GM12875 (cell line): ENCODE measurements at regions not wholly inside any gene's neighbourhood (a gene's known extent, or its start where the extent isn't known, plus 50 kb on each side); places are given as distances from the start of the nearest gene placed in this dataset.

Experiments
- H3K4me3 ChIP-seq: one replicate; pipeline ENCODE4 v1.5.1; 2011; ENCODE audit warnings: low read depth, low read length, control low read depth
- TF ChIP-seq, protein P1 (sequence below): IDR thresholded peaks from 2 replicates; pipeline ENCODE4 v1.5.1; 2011; ENCODE audit warnings: low read depth, mild to moderate bottlenecking, control low read depth, inconsistent platforms, low read length, moderate library complexity, borderline replicate concordance; ENCODE audit not compliant: insufficient read depth

GRCh38 chr2:20539776-20540586, 93.1 kb downstream of the RHOB start:
- TF ChIP-seq, protein P1, sequence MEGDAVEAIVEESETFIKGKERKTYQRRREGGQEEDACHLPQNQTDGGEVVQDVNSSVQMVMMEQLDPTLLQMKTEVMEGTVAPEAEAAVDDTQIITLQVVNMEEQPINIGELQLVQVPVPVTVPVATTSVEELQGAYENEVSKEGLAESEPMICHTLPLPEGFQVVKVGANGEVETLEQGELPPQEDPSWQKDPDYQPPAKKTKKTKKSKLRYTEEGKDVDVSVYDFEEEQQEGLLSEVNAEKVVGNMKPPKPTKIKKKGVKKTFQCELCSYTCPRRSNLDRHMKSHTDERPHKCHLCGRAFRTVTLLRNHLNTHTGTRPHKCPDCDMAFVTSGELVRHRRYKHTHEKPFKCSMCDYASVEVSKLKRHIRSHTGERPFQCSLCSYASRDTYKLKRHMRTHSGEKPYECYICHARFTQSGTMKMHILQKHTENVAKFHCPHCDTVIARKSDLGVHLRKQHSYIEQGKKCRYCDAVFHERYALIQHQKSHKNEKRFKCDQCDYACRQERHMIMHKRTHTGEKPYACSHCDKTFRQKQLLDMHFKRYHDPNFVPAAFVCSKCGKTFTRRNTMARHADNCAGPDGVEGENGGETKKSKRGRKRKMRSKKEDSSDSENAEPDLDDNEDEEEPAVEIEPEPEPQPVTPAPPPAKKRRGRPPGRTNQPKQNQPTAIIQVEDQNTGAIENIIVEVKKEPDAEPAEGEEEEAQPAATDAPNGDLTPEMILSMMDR = no peak
- H3K4me3 ChIP-seq = no peak overlapping the region

- H3K4me3 ChIP-seq = no peak overlapping the region
- TF ChIP-seq, protein P1 = no peak
Observed at GRCh38 chr2:20540587-20541293, 93.9 kb downstream of the RHOB start.

DNA sequence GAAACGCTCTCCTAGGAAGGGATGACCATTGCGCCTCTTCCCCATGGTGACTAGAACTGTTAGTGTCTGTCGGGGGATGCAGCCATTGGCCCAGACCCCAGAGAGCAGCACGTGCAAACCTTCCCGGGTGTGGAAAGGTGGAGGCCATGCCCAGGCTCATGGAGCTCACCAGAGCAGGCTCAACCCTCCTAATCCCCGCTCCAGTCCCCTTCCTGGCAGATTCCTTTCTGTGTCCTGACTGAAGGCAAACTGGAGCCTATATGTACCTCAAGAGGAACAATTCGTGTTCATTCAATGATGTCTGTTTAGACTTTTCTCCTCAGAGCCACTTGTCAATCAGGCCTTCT, 94.4 kb downstream of the RHOB start:
- TF ChIP-seq, protein P1 = no peak
- no peak overlapping the region for H3K4me3 ChIP-seq

- H3K4me3 ChIP-seq = no peak overlapping the region
- TF ChIP-seq, protein P1 = no peak
Observed at GRCh38 chr2:20541651-20542050, 94.8 kb downstream of the RHOB start.

GRCh38 chr2:20542269-20542668, 95.4 kb downstream of the RHOB start:
- TF ChIP-seq, protein P1 = no peak
- H3K4me3 ChIP-seq = no peak overlapping the region

DNA sequence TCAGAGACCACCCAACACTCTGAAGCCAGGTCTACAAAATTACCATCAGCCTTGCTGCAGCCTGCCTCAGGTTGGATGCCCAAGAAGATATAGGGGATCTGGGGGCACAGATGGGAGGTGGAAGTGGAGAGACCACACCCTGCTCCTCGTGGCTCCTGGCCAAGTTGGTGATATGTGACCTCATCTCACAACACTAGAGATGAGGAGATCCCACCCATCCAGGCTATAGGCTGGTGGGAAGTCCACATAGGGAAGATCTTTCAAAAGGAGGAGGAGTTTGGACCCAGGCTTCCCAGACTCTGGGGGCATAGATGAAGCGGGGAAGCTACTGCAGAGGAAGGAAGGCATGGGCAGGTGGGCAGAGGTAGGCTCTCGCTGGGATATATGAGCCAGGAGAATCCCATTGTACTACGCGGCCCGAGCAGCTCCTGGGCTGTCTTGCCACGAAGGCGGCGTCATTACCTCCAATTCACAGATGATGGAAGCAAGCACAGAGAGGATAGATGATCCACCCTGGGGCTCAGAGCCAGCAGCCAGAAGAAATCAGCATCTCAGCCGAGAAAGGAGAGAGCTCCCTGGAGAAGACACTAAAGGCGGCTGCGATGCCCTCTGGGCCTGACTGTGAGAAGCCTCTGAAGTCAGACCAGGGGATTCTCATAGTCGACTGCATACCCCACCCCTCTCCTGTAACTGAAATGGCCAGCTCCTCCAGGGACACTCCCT, 96.0 kb downstream of the RHOB start:
- TF ChIP-seq, protein P1 = no peak
- H3K4me3 ChIP-seq = no peak overlapping the region
